Astrocyte (in vitro differentiated cells and primary cell): ENCODE measurements at regions not wholly inside any gene's neighbourhood (a gene's known extent, or its start where the extent isn't known, plus 50 kb on each side); places are given as distances from the start of the nearest gene placed in this dataset.

Experiments
- EZH2 ChIP-seq: IDR thresholded peaks from 2 replicates; pipeline ENCODE4 v1.6.1; 2012; ENCODE audit warnings: mild to moderate bottlenecking, low read length, inconsistent platforms; ENCODE audit not compliant: insufficient read depth
- TF ChIP-seq, protein P1 (sequence below): IDR thresholded peaks from 2 replicates; pipeline ENCODE4 v1.5.1; 2011; ENCODE audit warnings: low read depth, mild to moderate bottlenecking, inconsistent platforms, low read length, moderate library complexity; ENCODE audit not compliant: insufficient read depth

DNA sequence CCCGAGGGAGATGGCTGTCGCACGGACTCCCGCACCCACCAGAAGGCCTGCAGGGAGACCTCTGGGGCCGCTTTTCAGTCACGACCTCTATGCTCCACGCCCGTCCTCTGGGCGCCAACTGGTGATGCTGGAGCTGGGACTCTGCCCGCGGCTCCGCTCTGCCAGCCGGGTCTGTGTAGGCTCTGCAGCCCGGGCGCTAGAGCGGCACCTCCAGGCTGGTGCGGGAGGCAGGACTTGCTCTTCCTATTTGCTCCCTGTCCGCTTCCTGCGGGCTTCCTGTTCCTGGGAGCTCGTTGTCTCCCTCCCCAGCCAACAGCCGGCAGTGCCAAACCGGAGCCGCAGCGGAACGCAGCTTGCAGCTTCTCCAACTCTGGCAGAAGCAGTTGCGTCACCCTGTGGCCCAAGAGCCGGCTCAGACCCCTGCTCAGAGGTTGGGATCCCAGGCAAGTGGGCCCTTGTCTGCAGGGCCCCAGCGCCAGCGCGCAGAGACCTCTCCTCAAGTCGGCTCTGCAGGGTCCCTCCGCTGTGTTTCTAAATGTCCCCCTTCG, 285.9 kb downstream of the XXYLT1 start:
- TF ChIP-seq, protein P1, sequence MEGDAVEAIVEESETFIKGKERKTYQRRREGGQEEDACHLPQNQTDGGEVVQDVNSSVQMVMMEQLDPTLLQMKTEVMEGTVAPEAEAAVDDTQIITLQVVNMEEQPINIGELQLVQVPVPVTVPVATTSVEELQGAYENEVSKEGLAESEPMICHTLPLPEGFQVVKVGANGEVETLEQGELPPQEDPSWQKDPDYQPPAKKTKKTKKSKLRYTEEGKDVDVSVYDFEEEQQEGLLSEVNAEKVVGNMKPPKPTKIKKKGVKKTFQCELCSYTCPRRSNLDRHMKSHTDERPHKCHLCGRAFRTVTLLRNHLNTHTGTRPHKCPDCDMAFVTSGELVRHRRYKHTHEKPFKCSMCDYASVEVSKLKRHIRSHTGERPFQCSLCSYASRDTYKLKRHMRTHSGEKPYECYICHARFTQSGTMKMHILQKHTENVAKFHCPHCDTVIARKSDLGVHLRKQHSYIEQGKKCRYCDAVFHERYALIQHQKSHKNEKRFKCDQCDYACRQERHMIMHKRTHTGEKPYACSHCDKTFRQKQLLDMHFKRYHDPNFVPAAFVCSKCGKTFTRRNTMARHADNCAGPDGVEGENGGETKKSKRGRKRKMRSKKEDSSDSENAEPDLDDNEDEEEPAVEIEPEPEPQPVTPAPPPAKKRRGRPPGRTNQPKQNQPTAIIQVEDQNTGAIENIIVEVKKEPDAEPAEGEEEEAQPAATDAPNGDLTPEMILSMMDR: peak; percentile 29
- no peak for TF ChIP-seq EZH2
